GM18499 (cell line): ENCODE measurements at regions not wholly inside any gene's neighbourhood (a gene's known extent, or its start where the extent isn't known, plus 50 kb on each side); places are given as distances from the start of the nearest gene placed in this dataset.
"Not testable (repeated sequence)": the region's sequence is repeated elsewhere in the genome, so short reads cannot be mapped to it uniquely, and the experiment has no call there.

Experiments used
- ATAC-seq: cut with Tn5 transposase; IDR thresholded peaks from one replicate; pipeline ENCODE4 v1.9.1; 2021; ENCODE audit warnings: moderate number of reproducible peaks; ENCODE audit not compliant: insufficient read depth, unreplicated experiment

GRCh38 chr6:147944122-147944521 lies 398.5 kb upstream of the SASH1 start:
- no peak for ATAC-seq

- no peak for ATAC-seq
Observed at GRCh38 chr6:147947521-147947920, 395.1 kb upstream of the SASH1 start.

GRCh38 chr6:147949981-147950622 lies 392.5 kb upstream of the SASH1 start:
- ATAC-seq = no peak

- ATAC-seq = no peak
Observed at GRCh38 chr6:147950623-147950987, 392.0 kb upstream of the SASH1 start.

GRCh38 chr6:147951726-147952125 lies 390.9 kb upstream of the SASH1 start:
- no peak for ATAC-seq

- no peak for ATAC-seq
Observed at GRCh38 chr6:147954938-147955337, 387.7 kb upstream of the SASH1 start.

- ATAC-seq = no peak
Observed at GRCh38 chr6:147958683-147959082, 384.0 kb upstream of the SASH1 start.

- no peak for ATAC-seq
Observed at GRCh38 chr6:147961481-147962141, 381.0 kb upstream of the SASH1 start.

GRCh38 chr6:147965448-147965847 lies 377.2 kb upstream of the SASH1 start:
- not testable (repeated sequence) for ATAC-seq

GRCh38 chr6:147970970-147971369 lies 371.7 kb upstream of the SASH1 start:
- no peak for ATAC-seq

GRCh38 chr6:147972448-147972847 lies 370.2 kb upstream of the SASH1 start:
- ATAC-seq = no peak

- no peak for ATAC-seq
Observed at GRCh38 chr6:147973806-147974205, 368.8 kb upstream of the SASH1 start.

- ATAC-seq = no peak
Observed at GRCh38 chr6:147974376-147974775, 368.3 kb upstream of the SASH1 start.

- ATAC-seq = no peak
Observed at GRCh38 chr6:147977851-147978465, 364.7 kb upstream of the SASH1 start.

GRCh38 chr6:147979966-147980365 lies 362.7 kb upstream of the SASH1 start:
- no peak for ATAC-seq

- no peak for ATAC-seq
Observed at GRCh38 chr6:147983581-147984366, 358.9 kb upstream of the SASH1 start.

GRCh38 chr6:147986846-147987245 lies 355.8 kb upstream of the SASH1 start:
- ATAC-seq = no peak

GRCh38 chr6:147990159-147990558 lies 352.5 kb upstream of the SASH1 start:
- no peak for ATAC-seq

GRCh38 chr6:147991961-147992360 lies 350.7 kb upstream of the SASH1 start:
- ATAC-seq = no peak

- ATAC-seq = no peak
Observed at GRCh38 chr6:147999001-147999540, 343.6 kb upstream of the SASH1 start.
